Keratinocyte (primary cell): ENCODE measurements at regions not wholly inside any gene's neighbourhood (a gene's known extent, or its start where the extent isn't known, plus 50 kb on each side); places are given as distances from the start of the nearest gene placed in this dataset.

Experiments used
- DNase-seq: peaks from one replicate; pipeline ENCODE4 v3.0.0-alpha.2; 2011; ENCODE audit warnings: low read depth, missing footprints, low spot score
- FAIRE-seq: peaks from 2 replicates; lab custom pipeline; 2011; peaks lifted over from hg19 to GRCh38; lab: Jason Lieb, UNC
- H2AFZ ChIP-seq: 2 replicates; pipeline ENCODE4 v1.6.0; 2012; ENCODE audit warnings: low read length, control low read depth, inconsistent platforms; ENCODE audit not compliant: control insufficient read depth
- H3K27ac ChIP-seq: 2 replicates; pipeline ENCODE4 v1.5.1; 2011; ENCODE audit warnings: low read length; ENCODE audit not compliant: control insufficient read depth, insufficient read depth
- H3K27me3 ChIP-seq: 3 replicates; pipeline ENCODE4 v1.6.0; 2011; ENCODE audit warnings: low read length; ENCODE audit not compliant: control insufficient read depth, insufficient read depth; ENCODE audit errors: extremely low read depth
- H3K36me3 ChIP-seq, 2 experiments: 2 replicates in 1 of 2; 3 replicates in 1 of 2; pipeline ENCODE4 v1.5.1; 2011; ENCODE audit warnings: low read length in 2 of 2, mild to moderate bottlenecking in 1 of 2; ENCODE audit not compliant: control insufficient read depth in 2 of 2, insufficient read depth in 2 of 2; ENCODE audit errors: extremely low read depth in 1 of 2
- H3K4me1 ChIP-seq: 3 replicates; pipeline ENCODE4 v1.5.1; 2011; ENCODE audit warnings: low read length; ENCODE audit not compliant: control insufficient read depth, insufficient read depth; ENCODE audit errors: extremely low read depth
- H3K4me2 ChIP-seq: 3 replicates; pipeline ENCODE4 v1.6.0; 2011; ENCODE audit warnings: low read depth, low read length; ENCODE audit not compliant: control insufficient read depth, insufficient read depth; ENCODE audit errors: extremely low read depth
- H3K4me3 ChIP-seq, 3 experiments: fragments of 200-600 bp in 1 of 3; sonication (generic) in 1 of 3; 2 replicates in 2 of 3; 3 replicates in 1 of 3; pipeline ENCODE4 v1.5.1; 2011 to 2016; ENCODE audit warnings: low read length in 3 of 3, mild to moderate bottlenecking in 3 of 3, control low read depth in 2 of 3, inconsistent platforms in 1 of 3, low read depth in 1 of 3, mixed read lengths in 1 of 3, mixed run types in 1 of 3, moderate library complexity in 1 of 3; ENCODE audit not compliant: control insufficient read depth in 2 of 3, insufficient read depth in 2 of 3; ENCODE audit errors: extremely low read depth in 1 of 3
- H3K79me2 ChIP-seq: 2 replicates; pipeline ENCODE4 v1.6.0; 2012; ENCODE audit warnings: low read length; ENCODE audit not compliant: control insufficient read depth, insufficient read depth
- H3K9ac ChIP-seq: 3 replicates; pipeline ENCODE4 v1.6.0; 2011; ENCODE audit warnings: low read length; ENCODE audit not compliant: control insufficient read depth, insufficient read depth; ENCODE audit errors: extremely low read depth
- H3K9me1 ChIP-seq: 3 replicates; pipeline ENCODE4 v1.6.0; 2011; ENCODE audit warnings: low read length; ENCODE audit not compliant: control insufficient read depth, insufficient read depth; ENCODE audit errors: extremely low read depth
- H3K9me3 ChIP-seq: 2 replicates; pipeline ENCODE4 v1.5.1; 2012; ENCODE audit warnings: low read depth, low read length; ENCODE audit not compliant: control insufficient read depth
- H4K20me1 ChIP-seq: 3 replicates; pipeline ENCODE4 v1.6.0; 2011; ENCODE audit warnings: low read length; ENCODE audit not compliant: control insufficient read depth, insufficient read depth; ENCODE audit errors: extremely low read depth
- CTCF ChIP-seq, 3 experiments: IDR thresholded peaks in 1 of 3; conservative IDR thresholded peaks in 1 of 3; optimal IDR thresholded peaks in 1 of 3; 2 replicates in 2 of 3; 3 replicates in 1 of 3; pipeline versions ENCODE3 to v1.5.1; 2011; ENCODE audit warnings: low read length in 3 of 3, mild to moderate bottlenecking in 3 of 3, moderate library complexity in 2 of 3, control low read depth in 1 of 3, inconsistent platforms in 1 of 3; ENCODE audit not compliant: insufficient read depth in 2 of 3; ENCODE audit errors: extremely low read depth in 1 of 3
- EZH2 ChIP-seq: IDR thresholded peaks from one replicate; pipeline ENCODE4 v1.6.1; 2012; ENCODE audit warnings: inconsistent platforms, mild to moderate bottlenecking, low read length, moderate library complexity
- dilution Hi-C: fragments of 300-500 bp; cut with MboI; formaldehyde crosslinking; loops from one replicate; pipeline ENCODE4 v1.7.0; 2020; ENCODE audit warnings: low sequenced_read_pairs; ENCODE audit not compliant: extremely low pct_ligation_motif_present

GRCh38 chr18:41170346-41170745, 784.7 kb upstream of the PIK3C3 start:
- DNase-seq (no peak), FAIRE-seq (no peak)
- Histone ChIP-seq H3K4me3 (no peak overlapping the region), H3K4me2 (no peak overlapping the region), H3K9ac (no peak overlapping the region), H2AFZ (no peak overlapping the region), H3K79me2 (no peaks in the 10 kb centered on the region), H4K20me1 (no peaks in the 10 kb centered on the region), H3K4me1 (no peaks in the 10 kb centered on the region), H3K27me3 (no peaks in the 10 kb centered on the region), H3K9me1 (no peaks in the 10 kb centered on the region), H3K36me3 (no peaks in the 10 kb centered on the region), H3K27ac (no peak overlapping the region), H3K9me3 (no peaks in the 10 kb centered on the region)
- dilution Hi-C loops, result no loop called here
- no peak for TF ChIP-seq EZH2
- TF ChIP-seq CTCF (optimal IDR thresholded peaks at IDR 0.05 in 1 of 3, IDR thresholded peaks at IDR 0.05 in 1 of 3, conservative IDR thresholded peaks at IDR 0.05 in 1 of 3; ENCODE audit: extremely low read depth in 1 of 3, insufficient read depth in 2 of 3, low read length in 3 of 3), result no peak

- no peak for FAIRE-seq
- Histone ChIP-seq H3K4me2 (no peak overlapping the region), H3K9me3 (no peaks in the 10 kb centered on the region), H3K79me2 (no peaks in the 10 kb centered on the region), H3K9ac (no peak overlapping the region), H3K27me3 (no peaks in the 10 kb centered on the region), H3K36me3 (no peaks in the 10 kb centered on the region), H3K9me1 (no peaks in the 10 kb centered on the region), H3K4me1 (no peaks in the 10 kb centered on the region), H2AFZ (no peak overlapping the region), H3K4me3 (no peak overlapping the region), H3K27ac (no peak overlapping the region), H4K20me1 (no peaks in the 10 kb centered on the region)
- TF ChIP-seq CTCF (optimal IDR thresholded peaks at IDR 0.05 in 1 of 3, IDR thresholded peaks at IDR 0.05 in 1 of 3, conservative IDR thresholded peaks at IDR 0.05 in 1 of 3; ENCODE audit: extremely low read depth in 1 of 3, insufficient read depth in 2 of 3, low read length in 3 of 3) (no peak), EZH2 (no peak)
- dilution Hi-C loops, result no loop called here
- DNase-seq, result no peak
These were observed 789.4 kb upstream of the PIK3C3 start for GRCh38 chr18:41165625-41166024.
